GM19438 (cell line): ENCODE measurements at regions not wholly inside any gene's neighbourhood (a gene's known extent, or its start where the extent isn't known, plus 50 kb on each side); places are given as distances from the start of the nearest gene placed in this dataset.
"Not testable (repeated sequence)": the region's sequence is repeated elsewhere in the genome, so short reads cannot be mapped to it uniquely, and the experiment has no call there.

Experiments used
- ATAC-seq: cut with Tn5 transposase; IDR thresholded peaks from one replicate; pipeline ENCODE4 v1.9.1; 2021; ENCODE audit warnings: low read depth; ENCODE audit not compliant: unreplicated experiment

DNA sequence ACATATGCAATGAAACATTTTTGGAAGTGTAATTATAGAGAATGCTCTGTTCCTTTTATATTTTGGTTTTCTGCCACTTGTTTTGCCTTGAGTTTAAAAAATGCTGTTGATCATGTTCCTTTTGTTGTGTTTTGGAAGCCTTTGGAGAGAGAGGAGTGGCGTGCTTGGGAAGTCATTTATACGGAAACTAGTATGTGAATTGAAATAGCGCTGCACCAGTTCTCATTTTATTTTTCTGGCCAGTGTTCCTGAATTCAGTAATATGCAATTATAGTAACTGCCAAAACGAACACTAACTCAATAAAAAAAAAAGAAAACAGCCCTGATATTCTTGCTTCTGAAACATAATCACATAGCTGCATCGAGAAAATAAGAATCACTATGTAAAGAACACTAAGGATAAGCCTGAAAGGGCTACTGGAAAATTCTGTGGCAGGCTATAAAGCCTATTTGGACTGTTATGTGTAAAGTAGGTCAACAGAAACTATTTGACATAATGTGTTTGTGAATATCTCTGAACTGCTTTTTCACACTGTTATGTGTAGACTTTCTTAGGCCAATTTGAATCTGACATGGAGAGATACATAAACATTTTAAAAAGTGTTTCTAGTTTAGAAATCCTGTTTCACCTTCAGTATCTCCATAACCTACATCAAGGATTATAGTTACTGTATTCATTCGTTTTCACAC lies 742.0 kb downstream of the KCNT2 start:
- no peak for ATAC-seq

DNA sequence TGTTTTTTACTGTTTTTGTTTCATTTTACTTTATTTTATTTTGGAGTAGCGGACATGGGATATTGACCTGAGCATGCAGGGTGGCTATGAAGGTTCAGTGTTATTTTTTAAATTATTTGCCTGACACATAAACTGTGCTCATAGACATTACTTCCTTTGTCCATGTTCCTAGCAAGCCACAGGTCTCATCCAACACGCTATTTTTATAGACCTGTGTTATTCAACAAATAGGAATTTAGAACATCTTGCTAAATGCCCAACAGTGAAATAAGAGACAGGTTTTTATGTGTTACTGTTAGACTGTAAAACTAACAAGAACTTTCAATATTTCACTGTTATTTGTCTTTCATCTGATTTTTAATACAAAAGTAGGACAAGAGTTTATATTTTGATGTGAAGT lies 756.4 kb downstream of the KCNT2 start:
- ATAC-seq = no peak

DNA sequence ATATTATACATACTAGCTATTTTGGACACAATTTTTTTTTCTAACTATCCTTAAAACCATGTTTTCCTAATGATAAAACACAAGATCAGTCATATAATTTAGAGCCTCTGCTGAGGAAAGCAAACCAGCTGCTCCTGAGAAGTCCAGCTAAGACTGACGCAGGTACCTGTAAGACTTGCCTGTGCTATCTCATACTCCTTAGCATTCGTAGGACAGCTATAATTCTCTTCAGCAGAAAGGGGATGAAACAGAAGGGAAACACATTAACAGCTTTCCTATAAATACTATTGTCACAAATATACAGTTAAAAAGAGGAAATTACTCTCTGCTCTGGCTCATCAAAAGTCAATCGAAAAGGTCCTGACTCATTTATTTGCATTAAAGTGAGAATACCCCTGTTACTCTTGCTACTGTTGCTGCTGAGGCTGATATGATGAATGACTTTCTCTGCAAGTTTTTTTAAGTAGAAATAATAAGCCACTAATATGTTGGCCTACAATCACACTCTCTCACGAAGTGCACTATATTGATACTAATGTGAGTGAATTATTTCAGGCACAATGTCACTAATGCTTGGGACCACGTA lies 757.1 kb downstream of the KCNT2 start:
- ATAC-seq = no peak

DNA sequence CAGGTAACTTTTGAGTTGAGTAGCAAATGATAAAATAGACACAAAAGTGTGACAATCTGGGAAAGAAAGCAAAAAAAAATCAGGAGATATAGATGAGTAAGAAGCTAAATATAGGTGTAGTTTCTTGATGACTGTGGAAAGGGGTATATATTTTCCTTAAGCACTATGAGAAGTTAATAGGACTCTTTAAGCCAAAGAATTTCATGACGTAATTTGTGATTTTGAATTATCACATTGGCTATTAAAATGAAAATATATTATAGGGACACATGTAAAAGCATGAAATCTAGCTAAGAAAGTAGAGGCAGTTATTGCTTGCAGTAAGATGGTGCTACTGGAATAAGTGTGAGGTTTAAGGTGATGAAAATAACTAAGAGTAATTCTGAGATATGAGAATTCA lies 759.1 kb downstream of the KCNT2 start:
- no peak for ATAC-seq

GRCh38 chr1:195847957-195848875 lies 760.0 kb downstream of the KCNT2 start:
- ATAC-seq = not testable (repeated sequence)

DNA sequence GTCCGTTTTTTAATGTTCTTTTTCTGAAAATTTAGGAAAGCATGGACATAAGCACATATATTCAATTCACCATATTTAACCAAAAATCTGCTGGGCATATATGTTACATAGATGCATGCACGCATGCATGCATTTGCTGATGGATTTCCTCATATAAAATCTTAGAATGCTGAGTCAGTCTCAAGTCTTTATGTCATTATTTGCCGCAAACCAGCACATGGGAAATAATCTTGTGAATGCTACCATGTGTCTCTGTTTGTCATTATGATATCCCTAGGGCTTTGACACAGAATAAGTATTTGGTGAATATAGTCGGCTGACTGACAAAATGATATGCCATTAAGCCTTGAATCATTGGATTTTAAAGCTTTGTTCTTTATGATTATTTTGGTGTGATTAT lies 776.5 kb downstream of the KCNT2 start:
- no peak for ATAC-seq

DNA sequence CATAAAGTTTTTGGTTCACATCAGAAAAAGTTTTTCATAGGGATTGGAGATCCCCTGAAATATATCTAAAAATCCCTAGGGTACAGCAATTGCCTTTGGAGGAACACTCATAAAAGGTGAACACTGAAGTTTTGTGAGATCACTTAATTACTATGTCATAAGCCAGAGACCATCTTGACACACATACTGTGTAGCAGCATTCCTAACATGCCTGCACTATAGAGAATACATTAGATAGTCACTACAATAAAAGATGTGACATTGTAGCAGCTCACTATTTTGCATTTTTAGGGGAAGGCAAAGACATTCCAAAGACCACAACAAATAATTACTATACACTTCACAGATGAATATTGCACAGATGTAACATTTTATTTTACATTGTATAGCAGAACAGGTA lies 779.9 kb downstream of the KCNT2 start:
- no peak for ATAC-seq

GRCh38 chr1:195820925-195821324 lies 787.3 kb downstream of the KCNT2 start:
- no peak for ATAC-seq

GRCh38 chr1:195806060-195806459 lies 802.2 kb downstream of the KCNT2 start:
- ATAC-seq = no peak

- ATAC-seq = no peak
Observed at GRCh38 chr1:195804547-195804946, 803.7 kb downstream of the KCNT2 start.

GRCh38 chr1:195799016-195799415 lies 809.2 kb downstream of the KCNT2 start:
- ATAC-seq = no peak

DNA sequence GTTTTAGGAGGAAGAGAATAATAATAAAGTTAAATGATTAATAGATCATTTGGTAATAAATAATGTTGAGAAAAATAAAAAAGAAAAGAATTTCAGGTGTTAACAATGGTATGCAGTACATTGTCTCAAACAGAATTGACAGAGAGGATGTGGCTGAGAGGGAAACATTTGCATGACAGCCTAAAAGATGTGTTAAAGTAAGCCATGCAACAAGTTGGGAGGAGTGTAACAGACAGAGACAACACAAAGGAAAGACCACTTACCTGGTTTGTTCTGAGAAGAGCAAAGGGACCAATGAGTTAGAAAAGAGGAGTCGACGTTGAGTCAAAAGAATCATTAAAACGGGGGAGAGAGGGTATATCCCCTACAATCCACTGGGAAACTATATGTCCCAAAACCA lies 814.0 kb downstream of the KCNT2 start:
- no peak for ATAC-seq

GRCh38 chr1:195791796-195792195 lies 816.4 kb downstream of the KCNT2 start:
- no peak for ATAC-seq

DNA sequence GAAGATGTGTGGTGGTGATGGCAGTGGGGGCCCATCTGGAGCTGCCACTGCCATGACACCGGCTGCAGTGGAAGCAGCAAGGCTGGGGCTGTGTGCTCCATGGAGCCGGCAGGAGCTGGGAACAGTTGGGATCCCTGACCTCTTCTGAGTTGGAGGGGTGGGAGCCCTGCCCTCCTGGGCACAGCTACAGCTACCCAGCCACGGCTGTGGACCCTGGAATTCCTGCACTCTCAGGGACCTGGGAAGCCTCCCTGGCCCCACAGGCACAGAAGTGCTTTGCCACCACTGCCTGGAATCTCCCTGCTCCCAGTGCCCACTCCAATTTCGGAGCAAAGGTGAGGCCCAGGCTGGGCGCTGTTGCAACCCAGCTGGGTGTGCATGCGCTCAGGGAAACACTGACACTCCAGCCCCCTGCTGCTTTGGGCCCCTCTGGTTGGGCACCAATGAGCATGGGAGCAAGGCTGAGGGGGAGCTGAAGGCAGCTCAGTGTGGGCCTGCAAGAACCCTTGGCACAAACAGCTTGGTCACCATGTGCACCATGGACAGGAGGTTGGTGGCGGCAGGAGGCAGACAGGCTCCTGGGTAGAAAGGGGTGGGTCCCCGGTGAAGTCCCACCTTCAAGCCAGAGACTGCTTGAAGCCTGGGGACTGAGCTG lies 817.6 kb downstream of the KCNT2 start:
- no peak for ATAC-seq

- no peak for ATAC-seq
Observed at GRCh38 chr1:195789321-195789720, 818.9 kb downstream of the KCNT2 start.

- no peak for ATAC-seq
Observed at GRCh38 chr1:195788721-195789120, 819.5 kb downstream of the KCNT2 start.

DNA sequence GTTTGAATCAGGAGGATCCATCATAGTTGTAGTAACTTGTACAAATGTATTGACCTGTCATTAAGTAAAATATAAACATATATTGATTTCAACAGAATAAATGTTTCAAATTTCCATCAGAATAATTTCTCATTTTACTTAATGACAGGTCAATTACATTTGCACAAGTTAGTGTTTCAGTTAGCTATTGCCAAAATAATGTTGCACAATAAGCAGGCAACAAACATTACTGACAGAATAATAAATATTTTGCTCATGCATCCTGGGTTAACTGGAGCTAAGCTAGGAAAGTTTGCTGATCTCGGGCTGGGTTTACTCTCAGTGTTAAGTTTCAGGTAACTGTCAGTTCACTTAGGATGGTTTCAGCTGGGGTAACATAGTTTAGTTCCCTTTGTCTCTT lies 822.4 kb downstream of the KCNT2 start:
- no peak for ATAC-seq

DNA sequence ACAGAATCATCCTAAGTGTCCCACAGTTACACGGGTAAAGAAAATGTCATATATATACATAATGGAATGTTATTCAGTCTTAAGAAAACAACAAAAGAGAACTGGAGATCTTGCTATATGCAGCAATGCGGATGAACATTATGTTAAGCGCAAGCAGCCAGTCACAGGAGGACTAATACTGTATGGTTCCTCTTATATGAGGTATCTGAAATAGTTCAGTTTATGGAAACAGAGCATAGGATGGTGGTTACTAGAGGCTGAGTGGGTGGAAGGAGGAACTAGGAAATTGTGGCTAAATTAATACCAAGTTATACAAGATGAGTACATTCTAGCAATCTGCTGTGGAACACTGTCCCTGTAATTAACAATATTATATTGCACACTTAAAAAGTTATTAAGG lies 834.3 kb downstream of the KCNT2 start:
- ATAC-seq = no peak

DNA sequence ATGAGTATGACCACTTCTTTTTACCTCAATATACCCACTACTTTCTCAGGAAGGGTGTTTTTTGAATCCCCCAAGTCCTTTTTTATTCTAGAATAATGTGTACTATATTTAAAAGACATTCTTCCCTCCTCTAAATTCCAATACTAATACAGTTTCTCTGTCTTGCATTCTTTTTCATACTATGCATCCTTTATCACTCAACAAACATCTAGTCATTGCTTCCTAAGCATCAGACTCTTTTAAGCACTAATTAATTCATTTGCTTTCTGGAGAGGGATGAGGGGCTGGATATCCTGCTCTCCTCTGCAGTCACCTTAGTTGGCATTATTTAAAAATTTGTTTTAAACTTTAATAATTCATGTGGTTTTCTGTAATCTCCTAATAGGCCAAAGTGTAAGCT lies 838.8 kb downstream of the KCNT2 start:
- ATAC-seq = no peak

DNA sequence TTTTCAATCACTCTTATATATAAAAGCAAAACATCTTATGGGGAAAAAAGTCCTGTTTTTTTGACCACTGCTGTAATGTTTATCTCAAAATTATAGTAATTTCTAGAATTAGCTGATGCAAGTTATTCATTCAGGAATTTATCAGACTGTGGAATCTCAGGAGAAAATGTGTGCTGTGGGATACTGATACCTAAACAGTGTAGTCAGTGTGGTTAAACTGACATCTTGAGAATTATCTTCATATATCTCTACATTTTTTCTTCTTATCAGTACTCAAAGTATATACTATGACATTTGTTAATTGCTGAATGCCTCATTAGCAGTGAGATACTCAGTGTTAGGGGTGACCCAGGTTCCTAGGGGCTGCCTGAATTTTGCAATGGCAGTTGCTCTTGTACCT lies 839.3 kb downstream of the KCNT2 start:
- no peak for ATAC-seq

GRCh38 chr1:195768377-195768776 lies 839.9 kb downstream of the KCNT2 start:
- no peak for ATAC-seq
